SKM-1 (cell line): ENCODE measurements at regions not wholly inside any gene's neighbourhood (a gene's known extent, or its start where the extent isn't known, plus 50 kb on each side); places are given as distances from the start of the nearest gene placed in this dataset.

Experiments used
- DNase-seq: peaks from one replicate; lab custom pipeline; 2025; ENCODE audit not compliant: unreplicated experiment; lab: John Stamatoyannopoulos, UW

DNA sequence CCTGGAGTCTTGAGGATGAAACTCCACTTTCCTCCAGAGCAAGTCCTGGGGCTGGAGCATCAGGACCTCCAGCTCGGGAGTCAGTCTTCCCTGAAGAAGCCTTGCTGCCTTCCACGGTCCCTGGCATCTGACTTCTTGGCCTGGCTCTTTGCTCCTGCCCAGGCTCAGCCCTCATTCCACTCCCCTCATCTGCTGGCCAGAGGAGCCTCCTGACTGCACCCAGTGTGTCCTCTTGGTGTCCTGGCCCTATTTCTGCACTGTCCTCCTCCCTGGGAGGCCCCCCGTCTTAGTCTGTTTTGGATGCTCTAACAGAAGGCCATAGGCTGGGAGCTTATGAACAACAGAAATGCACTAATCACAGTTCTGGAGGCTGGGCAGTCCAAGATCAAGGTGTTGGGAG, 231.5 kb downstream of the LOXHD1 start:
- no peak for DNase-seq

DNA sequence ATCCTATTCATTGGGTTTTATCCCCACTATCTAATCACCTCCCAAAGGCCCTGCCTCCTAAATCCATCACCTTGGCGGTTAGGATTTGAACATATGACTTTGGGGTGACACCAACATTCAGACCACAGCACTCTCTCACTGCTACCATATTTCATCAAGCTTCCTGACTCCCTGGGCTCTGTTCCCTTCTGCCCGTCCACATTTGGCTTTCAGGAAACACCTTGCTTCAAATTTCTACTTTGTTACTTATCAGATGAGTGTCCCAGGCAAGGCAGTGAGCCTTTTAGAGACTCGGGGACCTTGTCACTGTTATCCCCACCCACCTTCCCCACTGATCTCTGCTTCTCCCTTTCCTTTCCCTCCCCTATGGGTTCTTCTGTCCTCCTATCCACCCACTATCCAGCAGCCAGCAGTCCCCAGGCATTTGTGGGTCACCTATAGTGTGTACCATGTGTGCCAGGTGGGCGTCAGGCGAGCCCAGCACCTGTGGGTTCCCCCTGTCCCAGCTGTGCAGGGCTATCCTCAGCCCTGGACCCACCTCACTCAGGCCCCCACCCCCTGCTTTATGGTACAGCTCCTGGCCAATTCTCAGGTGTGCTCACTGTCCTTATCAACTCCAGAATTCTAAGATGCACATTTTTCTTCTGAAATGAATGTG, 230.9 kb downstream of the LOXHD1 start:
- DNase-seq, result no peak

DNA sequence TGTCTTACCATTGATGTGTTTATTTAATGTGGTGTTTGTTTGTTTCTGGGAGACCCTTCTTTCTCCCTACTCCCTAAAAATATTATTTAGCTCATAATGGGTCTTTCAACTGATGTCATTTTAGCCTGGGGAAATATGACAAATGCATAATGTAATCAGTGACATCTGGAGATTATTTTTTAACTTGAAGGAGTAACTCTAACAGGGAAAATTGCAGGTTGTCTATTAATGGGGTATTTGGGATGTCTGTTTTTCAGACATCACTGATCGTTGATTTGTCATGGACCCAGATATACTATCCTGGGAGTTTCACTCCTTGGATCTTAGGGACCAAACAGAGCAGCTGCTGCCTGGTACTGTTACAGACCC, 230.4 kb downstream of the LOXHD1 start:
- no peak for DNase-seq
